ENCODE measurements at regions not wholly inside any gene's neighbourhood (a gene's known extent, or its start where the extent isn't known, plus 50 kb on each side); places are given as distances from the start of the nearest gene placed in this dataset.

- TF ChIP-seq CTCF (IDR thresholded peaks at IDR 0.05) (no peak), EZH2 (IDR thresholded peaks at IDR 0.05; ENCODE audit: borderline replicate concordance, insufficient read depth, low read depth, low read length, poor library complexity, severe bottlenecking) (no peak)
Observed at GRCh38 chr7:131098527-131098926, 229.1 kb upstream of the MKLN1 start.

Data from B cell (primary cell).